Epithelial cell of esophagus (primary cell): ENCODE measurements at regions not wholly inside any gene's neighbourhood (a gene's known extent, or its start where the extent isn't known, plus 50 kb on each side); places are given as distances from the start of the nearest gene placed in this dataset.
"Not testable (repeated sequence)": the region's sequence is repeated elsewhere in the genome, so short reads cannot be mapped to it uniquely, and the experiment has no call there.

Source experiments
- DNase-seq: peaks from one replicate; pipeline ENCODE4 v3.0.0; 2010; ENCODE audit warnings: low read depth
- H3K4me3 ChIP-seq: 2 replicates; pipeline ENCODE4 v1.5.1; 2011; ENCODE audit warnings: mild to moderate bottlenecking, low read length, control low read depth
- TF ChIP-seq, protein P1 (sequence below): IDR thresholded peaks from 2 replicates; pipeline ENCODE4 v1.5.1; 2011; ENCODE audit warnings: low read depth, mild to moderate bottlenecking, low read length, control low read depth, inconsistent platforms; ENCODE audit not compliant: insufficient read depth; ENCODE audit errors: missing control alignments

DNA sequence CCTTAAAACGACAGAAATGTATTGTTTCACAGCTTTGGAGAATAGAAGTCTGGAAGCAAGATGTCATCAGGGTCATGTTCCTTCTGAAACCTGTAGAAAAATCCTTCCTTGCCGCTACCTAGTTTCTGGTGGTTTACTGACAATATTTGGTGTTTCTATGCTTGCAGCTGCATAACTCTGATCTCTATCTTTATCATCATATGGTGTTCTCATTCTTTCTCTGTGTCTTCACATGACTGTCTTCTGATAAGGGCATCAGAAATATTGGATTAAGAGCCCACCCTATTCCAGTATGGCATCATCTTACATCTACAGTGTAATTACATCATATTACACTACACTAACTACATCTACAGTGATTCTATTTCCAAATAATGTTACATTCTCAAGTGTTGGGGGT lies 148.0 kb downstream of the MANEA start:
- TF ChIP-seq, protein P1, sequence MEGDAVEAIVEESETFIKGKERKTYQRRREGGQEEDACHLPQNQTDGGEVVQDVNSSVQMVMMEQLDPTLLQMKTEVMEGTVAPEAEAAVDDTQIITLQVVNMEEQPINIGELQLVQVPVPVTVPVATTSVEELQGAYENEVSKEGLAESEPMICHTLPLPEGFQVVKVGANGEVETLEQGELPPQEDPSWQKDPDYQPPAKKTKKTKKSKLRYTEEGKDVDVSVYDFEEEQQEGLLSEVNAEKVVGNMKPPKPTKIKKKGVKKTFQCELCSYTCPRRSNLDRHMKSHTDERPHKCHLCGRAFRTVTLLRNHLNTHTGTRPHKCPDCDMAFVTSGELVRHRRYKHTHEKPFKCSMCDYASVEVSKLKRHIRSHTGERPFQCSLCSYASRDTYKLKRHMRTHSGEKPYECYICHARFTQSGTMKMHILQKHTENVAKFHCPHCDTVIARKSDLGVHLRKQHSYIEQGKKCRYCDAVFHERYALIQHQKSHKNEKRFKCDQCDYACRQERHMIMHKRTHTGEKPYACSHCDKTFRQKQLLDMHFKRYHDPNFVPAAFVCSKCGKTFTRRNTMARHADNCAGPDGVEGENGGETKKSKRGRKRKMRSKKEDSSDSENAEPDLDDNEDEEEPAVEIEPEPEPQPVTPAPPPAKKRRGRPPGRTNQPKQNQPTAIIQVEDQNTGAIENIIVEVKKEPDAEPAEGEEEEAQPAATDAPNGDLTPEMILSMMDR: no peak
- no peak for DNase-seq
- no peak overlapping the region for H3K4me3 ChIP-seq

DNA sequence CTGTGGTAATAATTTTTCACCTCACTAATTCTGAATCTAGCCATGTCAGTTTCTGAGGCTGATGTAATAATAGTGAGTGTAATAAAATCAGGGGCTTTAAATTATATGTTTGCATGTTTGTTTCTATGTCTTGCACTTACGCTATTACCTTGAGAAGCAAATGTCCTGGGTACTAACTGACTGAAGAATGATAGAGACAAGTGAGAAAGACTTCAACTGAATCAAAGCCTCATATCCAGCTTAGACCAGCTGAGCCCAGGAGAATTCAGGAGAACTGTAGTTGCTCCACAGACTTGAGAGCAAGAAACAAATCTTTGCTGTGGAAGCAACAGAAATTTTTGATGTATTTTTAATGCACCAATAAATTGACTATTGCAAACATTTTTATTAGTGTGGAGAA lies 162.8 kb downstream of the MANEA start:
- DNase-seq: no peak
- H3K4me3 ChIP-seq: no peak overlapping the region
- TF ChIP-seq, protein P1: no peak

GRCh38 chr6:95741045-95741444 lies 163.7 kb downstream of the MANEA start:
- DNase-seq: no peak
- H3K4me3 ChIP-seq: no peak overlapping the region
- TF ChIP-seq, protein P1: no peak

DNA sequence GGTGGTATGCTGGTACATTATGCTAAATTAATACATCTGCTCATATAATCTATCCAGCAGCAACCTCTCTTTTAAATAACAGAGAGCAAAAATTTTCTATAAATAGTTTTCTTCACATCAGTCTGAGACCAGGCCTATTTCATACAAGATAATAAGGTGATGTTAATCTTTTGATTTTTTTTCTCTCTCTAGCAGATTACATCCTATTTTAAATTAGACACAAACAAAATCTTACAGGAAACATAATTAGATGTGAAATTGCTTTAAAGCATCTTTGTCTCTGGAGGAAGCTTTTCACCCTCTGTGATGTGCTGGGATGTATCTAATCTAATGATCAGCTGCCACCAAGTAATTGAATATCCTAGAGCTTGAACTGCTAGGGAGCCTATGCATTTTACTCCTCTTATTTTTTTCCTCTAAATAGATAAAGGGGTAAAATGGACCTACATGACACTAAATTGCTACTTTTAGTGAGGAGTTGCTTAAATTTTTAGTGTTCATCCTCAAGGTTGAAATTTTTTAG lies 165.5 kb downstream of the MANEA start:
- DNase-seq: no peak
- H3K4me3 ChIP-seq: no peak overlapping the region
- TF ChIP-seq, protein P1: no peak

DNA sequence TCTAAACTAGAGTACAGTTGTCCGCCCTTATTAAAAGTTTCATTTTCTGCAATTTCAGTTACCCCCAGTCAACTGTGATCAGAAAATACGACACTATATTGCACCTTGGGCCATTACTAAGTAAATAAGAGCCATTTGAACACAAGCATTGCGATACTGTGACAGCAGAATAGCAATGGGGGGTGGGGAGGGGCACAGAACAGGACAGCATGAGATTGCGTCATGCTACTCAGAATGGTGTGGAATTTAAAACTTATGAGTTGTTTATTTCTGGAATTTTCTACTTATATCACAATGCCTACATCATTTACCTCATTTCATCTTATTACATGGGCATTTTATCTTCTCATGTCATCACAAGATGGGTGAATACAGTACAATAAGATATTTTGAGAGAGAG lies 166.3 kb downstream of the MANEA start:
- no peak overlapping the region for H3K4me3 ChIP-seq
- TF ChIP-seq, protein P1: no peak

GRCh38 chr6:95758236-95759069 lies 181.1 kb downstream of the MANEA start:
- not testable (repeated sequence) for H3K4me3 ChIP-seq, DNase-seq

More for the DNA sequence above, 166.3 kb downstream of the MANEA start:
- no peak for DNase-seq

- TF ChIP-seq, protein P1: no peak
- H3K4me3 ChIP-seq: no peak overlapping the region
- DNase-seq: peak; percentile 5
Observed at GRCh38 chr6:95767897-95768463, 190.6 kb downstream of the MANEA start.
